Activated T-cell treated with anti-CD3 and anti-CD28 coated beads for 48 hours (primary cell): ENCODE measurements at regions not wholly inside any gene's neighbourhood (a gene's known extent, or its start where the extent isn't known, plus 50 kb on each side); places are given as distances from the start of the nearest gene placed in this dataset.

Experiments used
- DNase-seq: peaks from one replicate; pipeline ENCODE4 v3.0.0-alpha.2; 2020; ENCODE audit warnings: low read depth

DNA sequence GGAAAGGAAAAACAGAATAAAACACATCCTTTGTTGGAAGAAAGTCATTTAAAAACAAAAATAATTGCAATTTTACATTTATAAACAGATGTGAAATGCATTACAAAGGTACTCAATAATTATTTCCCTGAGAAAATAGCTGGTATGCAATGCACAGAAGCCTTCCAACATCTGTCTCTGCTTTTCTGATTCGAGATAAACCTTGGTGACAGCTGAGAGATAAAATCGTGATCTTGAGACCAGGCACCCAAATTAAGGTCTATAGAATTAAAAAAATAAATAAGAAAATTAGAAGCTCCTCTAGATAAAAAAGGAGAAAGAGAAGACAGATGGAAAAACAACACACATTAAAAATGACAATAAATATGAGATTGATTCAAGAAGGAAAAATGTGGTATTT, 544.0 kb downstream of the SPRY1 start:
- DNase-seq = no peak

DNA sequence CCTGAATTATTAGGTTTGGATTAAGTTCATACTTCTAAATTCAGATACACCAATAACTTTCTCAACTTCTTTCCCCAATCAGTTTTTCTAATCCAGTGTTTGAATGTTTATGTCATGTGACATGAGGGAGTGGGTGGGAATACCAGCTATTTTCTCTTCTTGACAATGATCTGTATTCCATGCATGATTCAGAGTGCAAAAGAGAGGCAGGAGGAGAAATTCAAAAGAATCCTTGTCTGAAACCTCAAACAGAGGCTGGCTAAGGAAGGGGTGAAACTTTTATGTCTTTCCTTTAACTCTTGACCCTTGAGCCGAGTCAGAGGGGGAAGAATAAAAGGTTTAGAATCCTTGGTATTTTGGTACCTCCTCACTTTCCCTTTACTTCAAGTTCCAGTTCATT, 544.7 kb downstream of the SPRY1 start:
- no peak for DNase-seq

GRCh38 chr4:123943976-123944375, 547.4 kb downstream of the SPRY1 start:
- no peak for DNase-seq

DNA sequence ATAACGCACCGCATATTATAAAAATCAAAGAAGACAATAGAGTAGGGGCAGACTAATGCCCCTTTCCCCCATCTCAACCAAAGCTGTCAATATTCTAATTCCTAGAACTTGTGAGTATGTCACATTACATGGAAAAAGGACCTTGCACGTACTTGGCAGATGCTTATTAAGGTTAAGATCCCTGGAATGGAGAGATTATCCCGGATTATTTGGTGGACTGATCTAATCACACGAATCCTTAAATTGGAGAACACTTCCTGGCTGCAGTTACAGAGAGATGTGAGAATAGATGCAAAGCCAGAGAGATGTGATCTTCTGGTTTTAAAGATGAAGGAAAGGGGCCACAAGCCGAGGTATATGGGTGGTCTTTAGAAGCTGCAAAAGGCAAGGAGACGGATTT, 548.7 kb downstream of the SPRY1 start:
- no peak for DNase-seq

DNA sequence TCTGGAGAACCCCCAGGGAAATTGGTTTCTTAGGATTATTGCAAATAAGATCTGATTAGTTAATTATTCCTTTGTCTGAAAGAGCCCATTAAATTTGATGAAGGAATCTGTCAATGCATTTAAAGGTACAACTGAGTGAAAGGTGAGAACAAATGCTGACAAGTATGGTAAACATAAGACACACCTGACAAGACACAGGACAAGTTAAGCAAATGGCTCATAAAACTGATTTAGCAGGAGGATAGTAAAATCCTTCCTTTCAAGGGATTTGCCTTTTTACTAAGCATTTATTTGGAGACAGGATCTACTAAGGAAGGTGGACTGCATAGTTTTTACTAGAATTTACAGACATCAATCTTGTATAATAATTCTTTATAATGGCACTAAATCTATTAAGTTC, 553.9 kb downstream of the SPRY1 start:
- DNase-seq = no peak

GRCh38 chr4:123952530-123953274, 556.1 kb downstream of the SPRY1 start:
- no peak for DNase-seq

GRCh38 chr4:123953566-123953965, 557.0 kb downstream of the SPRY1 start:
- no peak for DNase-seq

DNA sequence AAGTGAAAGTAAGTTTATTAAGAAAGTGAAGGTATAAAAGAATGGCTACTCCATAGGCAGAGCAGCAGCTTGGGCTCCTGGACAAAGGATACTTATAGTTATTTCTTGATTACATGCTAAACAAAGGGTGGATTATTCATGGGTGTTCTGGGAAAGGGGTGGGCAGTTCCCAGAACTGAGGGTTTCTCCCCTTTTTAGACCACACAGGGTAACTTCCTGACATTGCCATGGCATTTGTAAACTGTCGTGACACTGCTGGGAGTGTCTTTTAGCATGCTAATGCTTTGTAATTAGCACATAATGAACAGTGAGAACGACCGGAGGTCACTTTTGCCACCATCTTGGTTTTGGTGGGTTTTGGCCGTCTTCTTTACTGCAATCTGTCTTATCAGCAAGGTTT, 557.6 kb downstream of the SPRY1 start:
- DNase-seq = no peak

DNA sequence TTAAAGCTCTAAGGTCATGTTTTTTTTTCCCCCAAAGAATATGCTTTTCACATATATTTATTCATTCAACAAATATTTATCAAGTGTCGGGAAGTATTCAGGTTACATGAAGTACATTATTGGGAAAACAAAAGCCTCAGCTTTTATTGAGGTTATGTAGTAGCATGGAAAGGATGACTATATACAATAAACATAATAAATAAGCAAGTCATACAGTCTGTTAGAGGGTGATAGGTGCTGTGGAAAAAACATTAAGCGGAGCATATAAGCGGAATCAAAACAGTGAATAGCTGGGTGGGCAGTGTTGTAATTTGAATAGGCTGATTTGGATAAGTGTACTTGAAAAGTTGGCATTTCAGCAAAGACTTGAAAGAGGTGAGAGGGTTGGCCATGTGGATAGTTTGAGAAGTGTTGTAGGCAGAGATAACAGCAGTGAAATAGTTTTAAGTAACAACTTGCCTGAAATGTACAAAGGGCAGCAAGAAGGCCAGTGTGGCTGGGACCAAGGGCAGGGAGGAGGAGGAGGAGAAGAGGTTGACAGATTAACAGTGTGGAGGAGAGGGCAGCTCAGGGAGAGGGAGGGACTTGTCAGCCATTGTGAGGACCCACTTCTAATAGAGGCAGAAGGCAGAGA, 558.7 kb downstream of the SPRY1 start:
- no peak for DNase-seq

- DNase-seq = no peak
These were observed 559.6 kb downstream of the SPRY1 start for GRCh38 chr4:123956204-123956603.

DNA sequence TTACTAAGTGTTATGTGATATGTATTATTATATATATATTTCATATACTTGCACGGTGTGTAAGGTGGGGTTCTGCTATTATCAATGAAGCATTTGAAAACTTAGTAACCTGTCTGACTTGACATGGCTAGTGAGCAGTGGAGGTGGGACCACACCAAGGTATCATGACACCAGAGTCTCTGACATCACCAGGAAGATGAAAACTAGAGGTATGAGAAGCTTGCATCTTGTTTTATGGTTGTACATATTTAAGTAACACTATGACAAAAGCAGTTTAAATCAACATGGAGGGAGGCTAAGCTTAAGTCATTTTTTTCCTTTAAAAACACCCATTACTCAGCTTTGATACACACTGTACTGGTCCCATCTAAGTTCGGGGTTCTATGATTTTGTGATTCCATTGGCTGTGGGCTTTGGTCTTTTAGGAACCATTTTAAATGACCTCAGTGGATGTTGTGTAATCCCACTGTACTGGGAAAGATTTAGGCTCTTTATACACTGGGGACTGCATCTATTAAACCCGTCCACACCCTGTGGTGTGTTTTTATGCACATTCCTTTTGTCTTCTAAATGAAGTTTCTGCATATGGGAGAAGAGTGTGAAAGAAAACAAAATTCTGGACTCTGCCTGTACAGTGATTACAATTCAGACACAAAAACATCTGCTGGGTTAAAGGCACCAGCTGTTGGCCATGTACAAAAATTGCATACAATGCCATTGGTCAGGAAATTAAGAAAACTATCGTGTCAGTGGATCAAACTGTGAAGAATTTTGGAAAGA, 570.6 kb downstream of the SPRY1 start:
- DNase-seq = no peak

GRCh38 chr4:123972031-123972430, 575.4 kb downstream of the SPRY1 start:
- DNase-seq = no peak

GRCh38 chr4:123974386-123975149, 578.0 kb downstream of the SPRY1 start:
- no peak for DNase-seq

- no peak for DNase-seq
These were observed 579.7 kb downstream of the SPRY1 start for GRCh38 chr4:123976285-123976684.

GRCh38 chr4:123976819-123977218, 580.2 kb downstream of the SPRY1 start:
- DNase-seq = no peak

GRCh38 chr4:123977641-123978081, 581.1 kb downstream of the SPRY1 start:
- DNase-seq = no peak

DNA sequence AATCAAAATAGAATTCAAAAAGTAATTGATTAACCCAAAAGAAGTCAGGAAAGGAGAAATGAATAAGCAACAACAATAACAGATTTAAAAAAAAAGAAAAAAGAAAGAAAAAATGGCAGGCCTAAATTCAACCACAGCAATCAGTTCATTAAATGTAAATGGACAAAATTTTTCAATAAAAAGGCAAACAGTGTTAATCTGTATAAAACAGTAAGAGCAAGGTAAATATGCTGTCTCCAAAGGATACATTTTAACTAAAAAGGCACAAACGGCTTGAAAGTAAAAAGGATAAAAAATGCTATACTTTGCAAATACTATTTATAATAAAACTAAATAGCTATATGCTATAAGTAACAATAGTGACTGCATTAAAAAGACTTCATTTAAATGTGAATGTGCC, 582.0 kb downstream of the SPRY1 start:
- no peak for DNase-seq

DNA sequence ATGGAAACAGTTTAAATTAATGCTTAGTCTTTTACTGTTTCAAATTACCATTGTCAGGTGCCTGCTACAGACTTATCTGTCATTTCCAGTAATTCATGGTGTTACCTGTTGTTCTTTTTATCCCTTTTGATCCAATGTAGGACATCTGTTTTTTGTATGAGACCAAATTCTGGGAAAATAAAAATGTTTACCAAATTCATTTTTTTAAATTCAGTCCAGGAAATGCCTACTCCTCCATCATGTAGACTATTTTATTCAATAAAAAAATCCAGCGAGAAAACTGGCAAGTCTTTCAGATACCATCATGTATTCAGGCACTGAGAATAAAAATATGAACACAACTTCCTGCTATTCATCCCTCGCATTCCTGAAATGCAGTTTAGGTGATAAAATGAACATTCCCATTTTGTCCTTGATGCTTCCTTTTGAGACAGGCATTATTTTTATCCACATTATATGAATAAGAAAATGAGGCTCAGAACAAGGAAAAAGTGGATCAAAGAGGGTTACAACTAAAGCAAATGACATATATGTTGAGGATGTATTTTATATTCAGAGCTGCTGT, 584.2 kb downstream of the SPRY1 start:
- no peak for DNase-seq

DNA sequence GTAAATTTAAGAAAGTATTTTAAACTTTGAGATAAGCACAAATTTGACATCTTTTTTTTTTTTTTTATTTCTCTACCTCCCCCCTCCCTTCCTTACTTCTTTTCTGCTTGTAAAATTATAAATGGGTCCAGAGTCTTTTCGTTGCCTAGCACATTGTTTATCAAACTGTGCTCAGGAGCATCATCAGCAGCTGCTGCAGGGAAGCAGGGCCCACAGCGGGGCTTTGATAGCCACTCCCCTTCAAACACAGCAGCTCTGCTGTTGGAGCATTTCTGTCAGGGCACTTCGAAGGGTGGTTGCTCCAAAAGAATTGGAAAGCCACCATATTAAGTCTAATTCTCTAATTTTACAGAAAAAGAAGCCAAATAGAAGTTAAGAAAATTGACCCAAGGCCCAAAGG, 588.3 kb downstream of the SPRY1 start:
- DNase-seq = no peak

GRCh38 chr4:123986268-123986798, 589.7 kb downstream of the SPRY1 start:
- no peak for DNase-seq

- no peak for DNase-seq
These were observed 590.8 kb downstream of the SPRY1 start for GRCh38 chr4:123987408-123987807.
